ENCODE measurements at regions not wholly inside any gene's neighbourhood (a gene's known extent, or its start where the extent isn't known, plus 50 kb on each side); places are given as distances from the start of the nearest gene placed in this dataset.

DNA sequence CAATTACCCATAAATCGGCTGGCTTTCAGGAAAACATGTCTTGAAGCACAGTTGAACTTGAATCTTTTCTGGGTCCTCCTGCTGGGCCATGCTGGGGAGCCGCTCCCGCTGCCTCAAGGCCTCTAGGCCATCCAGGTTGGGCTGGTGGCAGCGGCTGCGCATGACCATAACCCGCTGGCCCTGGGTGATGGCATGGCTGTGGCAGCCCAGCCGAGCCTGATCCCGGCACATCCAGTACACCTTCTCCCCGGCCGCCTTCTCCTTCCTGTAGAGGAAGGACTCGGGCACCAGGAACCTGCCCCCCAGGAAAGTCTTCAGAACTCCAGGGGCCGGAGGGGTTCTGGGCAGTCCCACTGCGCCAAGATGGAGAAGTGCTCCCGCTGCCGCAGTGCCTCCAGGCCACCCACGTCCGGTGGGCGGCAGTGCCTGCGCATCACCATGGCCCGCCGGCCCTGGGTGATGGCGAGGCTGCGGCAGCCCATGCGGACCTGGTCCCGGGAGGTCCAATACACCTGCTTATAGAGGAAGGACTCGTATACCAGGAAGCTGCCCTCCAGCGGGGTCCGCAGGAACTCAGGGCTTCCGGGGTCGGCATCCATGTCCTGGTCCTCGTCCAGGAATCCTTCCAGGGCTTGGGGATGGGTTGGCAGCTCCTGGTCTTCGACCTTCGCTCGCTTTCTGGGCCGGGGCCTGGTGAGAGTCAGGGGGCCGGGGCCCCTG is 84.3 kb upstream of the FXR1 start:
- Histone ChIP-seq H3K36me3 (ENCODE audit: control insufficient read depth in 2 of 3, insufficient read depth in 3 of 3, low read length in 3 of 3) (no peaks in the 10 kb centered on the region), H3K9me3 (ENCODE audit: control insufficient read depth in 2 of 3, insufficient read depth in 1 of 3, low read length in 3 of 3) (no peaks in the 10 kb centered on the region), H3K27ac (ENCODE audit: low read depth in 2 of 2, low read length in 2 of 2) (no peak overlapping the region), H3K4me1 (ENCODE audit: control insufficient read depth in 2 of 3, insufficient read depth in 2 of 3, low read depth in 1 of 3, low read length in 3 of 3) (no peaks in the 10 kb centered on the region), H3K9ac (ENCODE audit: low read length in 3 of 3) (no peak overlapping the region), H3K4me3 (ENCODE audit: low read length in 3 of 3) (no peak overlapping the region), H3K27me3 (ENCODE audit: control insufficient read depth, insufficient read depth, low read length) (no peaks in the 10 kb centered on the region)
- TF ChIP-seq, protein P1, sequence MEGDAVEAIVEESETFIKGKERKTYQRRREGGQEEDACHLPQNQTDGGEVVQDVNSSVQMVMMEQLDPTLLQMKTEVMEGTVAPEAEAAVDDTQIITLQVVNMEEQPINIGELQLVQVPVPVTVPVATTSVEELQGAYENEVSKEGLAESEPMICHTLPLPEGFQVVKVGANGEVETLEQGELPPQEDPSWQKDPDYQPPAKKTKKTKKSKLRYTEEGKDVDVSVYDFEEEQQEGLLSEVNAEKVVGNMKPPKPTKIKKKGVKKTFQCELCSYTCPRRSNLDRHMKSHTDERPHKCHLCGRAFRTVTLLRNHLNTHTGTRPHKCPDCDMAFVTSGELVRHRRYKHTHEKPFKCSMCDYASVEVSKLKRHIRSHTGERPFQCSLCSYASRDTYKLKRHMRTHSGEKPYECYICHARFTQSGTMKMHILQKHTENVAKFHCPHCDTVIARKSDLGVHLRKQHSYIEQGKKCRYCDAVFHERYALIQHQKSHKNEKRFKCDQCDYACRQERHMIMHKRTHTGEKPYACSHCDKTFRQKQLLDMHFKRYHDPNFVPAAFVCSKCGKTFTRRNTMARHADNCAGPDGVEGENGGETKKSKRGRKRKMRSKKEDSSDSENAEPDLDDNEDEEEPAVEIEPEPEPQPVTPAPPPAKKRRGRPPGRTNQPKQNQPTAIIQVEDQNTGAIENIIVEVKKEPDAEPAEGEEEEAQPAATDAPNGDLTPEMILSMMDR (IDR thresholded peaks at IDR 0.05; ENCODE audit: borderline replicate concordance, extremely low read depth, insufficient read depth), result no peak
- intact Hi-C loops (cut with DNase I), result no loop called here
- FAIRE-seq (no peak), DNase-seq (no peak)

DNA sequence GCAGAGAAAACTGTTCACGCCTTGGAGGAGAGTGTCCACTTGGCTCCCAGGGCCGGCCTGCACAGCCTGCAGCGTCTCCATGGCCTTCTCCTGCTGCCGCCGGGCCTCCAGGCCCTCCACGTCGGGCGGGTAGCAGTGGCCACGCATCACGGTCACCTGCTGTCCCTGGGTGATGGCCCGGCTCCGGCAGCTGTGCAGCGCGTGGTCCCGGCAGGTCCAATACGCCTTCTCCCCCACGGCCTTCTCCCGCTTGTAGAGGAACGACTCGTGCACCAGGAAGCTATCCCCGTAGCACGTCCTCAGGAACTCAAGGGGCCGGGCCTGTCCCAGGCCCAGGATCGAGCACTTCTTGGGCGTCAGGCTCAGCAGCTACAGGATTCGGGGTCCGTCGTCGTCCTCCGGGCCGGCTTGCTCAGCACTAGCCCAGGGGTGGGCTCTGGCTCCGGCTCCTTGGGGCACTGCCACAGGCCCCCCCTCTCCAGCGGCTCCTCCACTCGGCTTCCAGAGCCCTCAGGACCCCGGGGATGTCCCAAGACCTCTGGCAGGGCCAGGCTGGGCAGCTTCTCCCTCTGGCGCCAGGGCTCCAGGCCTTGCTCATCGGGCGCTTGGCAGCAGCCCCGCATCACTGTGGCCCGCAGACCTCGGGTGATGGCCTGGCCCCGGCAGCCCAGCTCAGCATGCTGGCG is 83.6 kb upstream of the FXR1 start:
- DNase-seq, result peak in 1 of 5 donors; percentile 69
- no peak overlapping the region for H3K27ac ChIP-seq (ENCODE audit: low read depth in 2 of 2, low read length in 2 of 2)
- H3K4me3 ChIP-seq (ENCODE audit: low read length in 3 of 3), result no peak overlapping the region
- H3K9me3 ChIP-seq (ENCODE audit: control insufficient read depth in 2 of 3, insufficient read depth in 1 of 3, low read length in 3 of 3), result no peaks in the 10 kb centered on the region
- H3K27me3 ChIP-seq (ENCODE audit: control insufficient read depth, insufficient read depth, low read length), result no peaks in the 10 kb centered on the region
- no peak overlapping the region for H3K9ac ChIP-seq (ENCODE audit: low read length in 3 of 3)
- TF ChIP-seq, protein P1 (IDR thresholded peaks at IDR 0.05; ENCODE audit: borderline replicate concordance, extremely low read depth, insufficient read depth), result no peak
- H3K4me1 ChIP-seq (ENCODE audit: control insufficient read depth in 2 of 3, insufficient read depth in 2 of 3, low read depth in 1 of 3, low read length in 3 of 3), result no peaks in the 10 kb centered on the region
- no peaks in the 10 kb centered on the region for H3K36me3 ChIP-seq (ENCODE audit: control insufficient read depth in 2 of 3, insufficient read depth in 3 of 3, low read length in 3 of 3)
- intact Hi-C loops (cut with DNase I), result no loop called here
- no peak for FAIRE-seq

DNA sequence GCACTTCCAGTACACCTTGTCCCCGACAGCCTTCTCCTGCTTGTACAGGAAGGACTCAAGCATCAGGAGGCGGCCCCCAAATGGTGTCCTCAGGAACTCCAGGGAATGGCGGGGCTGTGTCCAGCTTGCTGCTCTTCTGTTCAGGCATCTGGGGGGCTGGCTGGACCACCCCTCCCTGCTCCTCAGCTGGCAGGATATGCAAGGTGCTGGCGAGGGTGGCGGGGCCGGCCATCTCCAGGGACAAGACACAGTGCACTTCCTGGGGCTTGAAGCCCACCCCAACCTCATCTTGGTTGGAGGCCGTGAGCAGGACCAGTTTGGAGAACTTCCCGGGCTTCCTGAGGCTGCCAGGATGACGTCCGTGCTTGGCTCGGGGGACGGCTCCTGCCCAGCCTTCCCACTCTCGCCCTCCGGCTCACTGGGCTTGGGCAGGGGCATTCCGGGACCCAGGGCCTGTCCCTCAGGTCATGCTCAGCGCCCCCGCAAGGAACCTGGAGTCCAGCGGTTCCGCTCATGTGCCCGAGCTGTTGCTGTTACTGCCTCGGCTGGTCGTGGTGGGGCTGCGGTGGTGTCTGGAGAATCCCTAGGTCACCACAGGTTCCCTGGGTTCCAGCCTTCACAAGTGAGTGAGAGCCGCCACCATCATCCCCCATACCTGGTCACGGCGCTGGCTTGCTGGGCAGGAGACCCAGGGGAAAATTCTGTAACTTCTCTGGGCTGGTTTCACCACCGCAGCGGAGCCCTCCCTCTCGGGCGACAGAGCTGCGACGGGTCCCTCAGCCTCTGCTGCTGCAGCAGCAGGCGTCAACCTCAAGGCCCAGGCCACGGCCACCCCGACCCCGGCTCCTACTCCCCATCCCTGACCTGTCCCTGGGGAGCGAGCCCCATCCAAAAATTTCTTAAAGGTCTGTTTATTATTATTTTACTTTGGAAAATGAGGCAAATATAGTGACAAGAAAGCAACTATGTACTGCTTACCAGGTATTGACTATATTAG is 82.8 kb upstream of the FXR1 start:
- Histone ChIP-seq H3K27me3 (ENCODE audit: control insufficient read depth, insufficient read depth, low read length) (no peaks in the 10 kb centered on the region), H3K9me3 (ENCODE audit: control insufficient read depth in 2 of 3, insufficient read depth in 1 of 3, low read length in 3 of 3) (no peaks in the 10 kb centered on the region), H3K4me1 (ENCODE audit: control insufficient read depth in 2 of 3, insufficient read depth in 2 of 3, low read depth in 1 of 3, low read length in 3 of 3) (no peaks in the 10 kb centered on the region), H3K27ac (ENCODE audit: low read depth in 2 of 2, low read length in 2 of 2) (no peak overlapping the region), H3K9ac (ENCODE audit: low read length in 3 of 3) (no peak overlapping the region), H3K4me3 (ENCODE audit: low read length in 3 of 3) (no peak overlapping the region), H3K36me3 (ENCODE audit: control insufficient read depth in 2 of 3, insufficient read depth in 3 of 3, low read length in 3 of 3) (no peaks in the 10 kb centered on the region)
- DNase-seq, result peak in 1 of 5 donors; percentile 66
- intact Hi-C loops (cut with DNase I), result no loop called here
- FAIRE-seq, result no peak
- TF ChIP-seq, protein P1 (IDR thresholded peaks at IDR 0.05; ENCODE audit: borderline replicate concordance, extremely low read depth, insufficient read depth), result no peak
